HepG2 (cell line): ENCODE measurements at regions not wholly inside any gene's neighbourhood (a gene's known extent, or its start where the extent isn't known, plus 50 kb on each side); places are given as distances from the start of the nearest gene placed in this dataset.

Experiments
- ATAC-seq: fragments of 200-7000 bp; cut with Tn5 transposase; 3 replicates; pipeline ENCODE4 v1.9.1; 2020; ENCODE audit warnings: mild to moderate bottlenecking, moderate library complexity
- BruUV-seq: library from RNA; stranded (reverse); fragments of 400-500 nt; replicated peaks from 2 replicates; lab custom pipeline; 2021; lab: Mats Ljungman, UMichigan
- CTCF ChIA-PET: fragments of 300-600 bp; formaldehyde crosslinking; extraction: SDS; loops from one replicate; lab custom pipeline; 2021; ENCODE audit warnings: low total read pairs, inconsistent platforms, low intra/inter-chr PET ratio; lab: Yijun Ruan, JAX
- POLR2A ChIA-PET: fragments of 350-600 bp; sonication (Branson Sonifier 250); formaldehyde crosslinking; loops from one replicate; lab custom pipeline; 2020; ENCODE audit warnings: antibody characterized with exemption, inconsistent platforms; lab: Yijun Ruan, JAX
- DNase-seq: peaks from one replicate; pipeline ENCODE4 v3.0.0-alpha.2; 2015; ENCODE audit warnings: low spot score
- FAIRE-seq: peaks from 3 replicates; lab custom pipeline; 2011; peaks lifted over from hg19 to GRCh38; lab: Jason Lieb, UNC
- H2AFZ ChIP-seq: one replicate; pipeline ENCODE4 v1.6.1; 2011; ENCODE audit warnings: low read length, inconsistent platforms
- H3K27ac ChIP-seq: fragments of 300-600 bp; 3 replicates; pipeline ENCODE4 v1.8.0; 2011; ENCODE audit warnings: mixed run types, mild to moderate bottlenecking, mixed read lengths, low read length, inconsistent platforms; ENCODE audit not compliant: insufficient read depth; ENCODE audit errors: extremely low read length
- H3K27me3 ChIP-seq, 2 experiments: fragments of 200-600 bp in 1 of 2; 2 replicates in 1 of 2; 3 replicates in 1 of 2; pipeline versions ENCODE4 v1.6.0 to v1.8.0; 2011; ENCODE audit warnings: low read length in 2 of 2, mild to moderate bottlenecking in 2 of 2, moderate library complexity in 2 of 2, inconsistent platforms in 1 of 2; ENCODE audit not compliant: insufficient read depth in 2 of 2, control insufficient read depth in 1 of 2
- H3K36me3 ChIP-seq, 2 experiments: fragments of 200-600 bp in 1 of 2; replicated peaks in 1 of 2; 2 replicates in 1 of 2; 3 replicates in 1 of 2; pipeline versions ENCODE4 v1.5.1 to v1.8.0; 2011; ENCODE audit warnings: low read length in 2 of 2, inconsistent platforms in 1 of 2; ENCODE audit not compliant: insufficient read depth in 2 of 2, control insufficient read depth in 1 of 2
- H3K4me1 ChIP-seq: 2 replicates; pipeline ENCODE4 v1.5.1; 2012; ENCODE audit warnings: low read length, inconsistent platforms; ENCODE audit not compliant: insufficient read depth
- H3K4me2 ChIP-seq: 2 replicates; pipeline ENCODE4 v1.6.0; 2011; ENCODE audit warnings: low read depth, low read length, inconsistent platforms
- H3K4me3 ChIP-seq, 3 experiments: fragments of 200-600 bp in 1 of 3; sonication (generic), shearing (Covaris generic) in 1 of 3; replicated peaks in 1 of 3; 2 replicates each; pipeline ENCODE4 v1.5.1; 2011 to 2016; ENCODE audit warnings: low read length in 3 of 3, inconsistent platforms in 2 of 3, low read depth in 2 of 3, mild to moderate bottlenecking in 2 of 3, control low read depth in 1 of 3, mixed read lengths in 1 of 3; ENCODE audit not compliant: insufficient read depth in 1 of 3
- H3K79me2 ChIP-seq: one replicate; pipeline ENCODE4 v1.6.1; 2011; ENCODE audit warnings: low read length, inconsistent platforms; ENCODE audit not compliant: insufficient read depth
- H3K9ac ChIP-seq: 2 replicates; pipeline ENCODE4 v1.6.0; 2011; ENCODE audit warnings: mild to moderate bottlenecking, low read depth, low read length, inconsistent platforms; ENCODE audit not compliant: insufficient read depth
- H3K9me3 ChIP-seq: 2 replicates; pipeline ENCODE4 v1.5.1; 2012; ENCODE audit warnings: mild to moderate bottlenecking, low read length
- H4K20me1 ChIP-seq: 2 replicates; pipeline ENCODE4 v1.6.0; 2011; ENCODE audit warnings: inconsistent platforms, mild to moderate bottlenecking, low read length, moderate library complexity; ENCODE audit not compliant: insufficient read depth
- ATAD3A ChIP-seq: sonication (generic); formaldehyde crosslinking; IDR thresholded peaks from 2 replicates; pipeline ENCODE4 v1.4.0; 2020; ENCODE audit warnings: missing genetic modification reagents
- GMEB1 ChIP-seq: sonication (generic); formaldehyde crosslinking; IDR thresholded peaks from 2 replicates; pipeline ENCODE4 v1.5.1; 2020; ENCODE audit warnings: missing genetic modification reagents, mild to moderate bottlenecking, borderline replicate concordance
- ZBTB10 ChIP-seq: sonication (generic); formaldehyde crosslinking; IDR thresholded peaks from 2 replicates; pipeline ENCODE4 v1.4.0; 2020; ENCODE audit warnings: missing genetic modification reagents, borderline replicate concordance
- ZMYM2 ChIP-seq: sonication (generic); formaldehyde crosslinking; IDR thresholded peaks from 2 replicates; pipeline ENCODE4 v1.8.0; 2022; ENCODE audit warnings: mild to moderate bottlenecking, missing genetic modification reagents
- ZNF30 ChIP-seq: sonication (generic); formaldehyde crosslinking; IDR thresholded peaks from 2 replicates; pipeline ENCODE4 v1.5.0; 2020; ENCODE audit warnings: mild to moderate bottlenecking, missing genetic modification reagents
- WGBS: methylation state at CpG from one replicate; pipeline ENCODE4 v1.1.6; 2017; ENCODE audit warnings: low lambda C conversion rate; 5-methylcytosine and 5-hydroxymethylcytosine counted together
- in situ Hi-C: cut with HindIII; loops from 2 replicates; pipeline ENCODE4 v1.10.0; 2017; ENCODE audit warnings: low pct_unique_long_range_greater_than_20kb; ENCODE audit not compliant: extremely low pct_ligation_motif_present
- intact Hi-C: fragments of 100-400 bp; cut with micrococcal nuclease; formaldehyde crosslinking; loops from one replicate; pipeline ENCODE4 v1.10.0; 2022; ENCODE audit not compliant: unreplicated experiment
- TF ChIP-seq, protein P1 (sequence below): sonication (generic); formaldehyde crosslinking; IDR thresholded peaks from 2 replicates; pipeline ENCODE4 v1.4.0; 2020; ENCODE audit warnings: missing genetic modification reagents

GRCh38 chr5:42900734-42901133, 89.0 kb upstream of the SELENOP start (continued):
- TF ChIP-seq GMEB1 (no peak), ZBTB10 (CRISPR knock-in tag) (no peak), ZNF30 (CRISPR knock-in tag) (no peak), ATAD3A (CRISPR knock-in tag) (no peak)

DNA sequence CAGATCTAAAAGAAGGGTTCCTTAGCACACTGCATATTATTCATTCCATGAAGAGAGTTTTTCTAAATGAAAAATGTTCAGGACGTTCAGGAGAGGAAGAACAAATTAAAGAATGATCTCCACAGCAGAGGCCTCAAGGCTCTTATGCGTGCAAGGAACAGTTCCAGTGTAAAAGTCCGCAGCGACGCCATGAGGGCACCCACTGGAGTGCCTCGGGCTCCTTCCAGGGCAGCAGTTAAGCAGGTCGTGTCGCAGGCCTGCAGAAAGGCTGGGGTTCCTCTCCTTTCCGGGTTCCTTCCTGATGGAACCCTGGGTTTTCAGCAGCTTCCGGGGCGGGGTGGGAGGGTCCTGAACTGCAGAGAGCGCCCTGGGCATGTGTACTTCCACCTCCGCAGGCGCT, 87.1 kb upstream of the SELENOP start:
- 77% methylated on average over 10 of the region's 14 CpGs for WGBS
- H3K9ac ChIP-seq: no peak overlapping the region
- H3K27ac ChIP-seq: no peak overlapping the region
- no peak overlapping the region for H2AFZ ChIP-seq
- no peak overlapping the region for H3K4me2 ChIP-seq
- DNase-seq (no peak), ATAC-seq (no peak), FAIRE-seq (no peak)
- ChIA-PET POLR2A (no interaction called here), CTCF (no interaction called here)
- no peak overlapping the region for H3K4me3 ChIP-seq
- intact Hi-C loops (no loop called here), in situ Hi-C loops (no loop called here)
- H3K79me2 ChIP-seq: no peaks in the 10 kb centered on the region
- BruUV-seq: no TSS peak
- no peaks in the 10 kb centered on the region for H4K20me1 ChIP-seq
- H3K36me3 ChIP-seq: no peaks in the 10 kb centered on the region
- H3K9me3 ChIP-seq: no peaks in the 10 kb centered on the region
- TF ChIP-seq ZMYM2: no peak
- TF ChIP-seq, protein P1, sequence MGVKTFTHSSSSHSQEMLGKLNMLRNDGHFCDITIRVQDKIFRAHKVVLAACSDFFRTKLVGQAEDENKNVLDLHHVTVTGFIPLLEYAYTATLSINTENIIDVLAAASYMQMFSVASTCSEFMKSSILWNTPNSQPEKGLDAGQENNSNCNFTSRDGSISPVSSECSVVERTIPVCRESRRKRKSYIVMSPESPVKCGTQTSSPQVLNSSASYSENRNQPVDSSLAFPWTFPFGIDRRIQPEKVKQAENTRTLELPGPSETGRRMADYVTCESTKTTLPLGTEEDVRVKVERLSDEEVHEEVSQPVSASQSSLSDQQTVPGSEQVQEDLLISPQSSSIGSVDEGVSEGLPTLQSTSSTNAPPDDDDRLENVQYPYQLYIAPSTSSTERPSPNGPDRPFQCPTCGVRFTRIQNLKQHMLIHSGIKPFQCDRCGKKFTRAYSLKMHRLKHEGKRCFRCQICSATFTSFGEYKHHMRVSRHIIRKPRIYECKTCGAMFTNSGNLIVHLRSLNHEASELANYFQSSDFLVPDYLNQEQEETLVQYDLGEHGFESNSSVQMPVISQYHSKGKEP (CRISPR knock-in tag): no peak
- H3K27me3 ChIP-seq: no peaks in the 10 kb centered on the region
- no peaks in the 10 kb centered on the region for H3K4me1 ChIP-seq
